NCI-H146 treated with DMSO at 0.1 percent for 48 hours (cell line): ENCODE measurements at regions not wholly inside any gene's neighbourhood (a gene's known extent, or its start where the extent isn't known, plus 50 kb on each side); places are given as distances from the start of the nearest gene placed in this dataset.

Experiments
- DNase-seq: peaks from one replicate; lab custom pipeline; 2025; ENCODE audit not compliant: unreplicated experiment; lab: John Stamatoyannopoulos, UW

DNA sequence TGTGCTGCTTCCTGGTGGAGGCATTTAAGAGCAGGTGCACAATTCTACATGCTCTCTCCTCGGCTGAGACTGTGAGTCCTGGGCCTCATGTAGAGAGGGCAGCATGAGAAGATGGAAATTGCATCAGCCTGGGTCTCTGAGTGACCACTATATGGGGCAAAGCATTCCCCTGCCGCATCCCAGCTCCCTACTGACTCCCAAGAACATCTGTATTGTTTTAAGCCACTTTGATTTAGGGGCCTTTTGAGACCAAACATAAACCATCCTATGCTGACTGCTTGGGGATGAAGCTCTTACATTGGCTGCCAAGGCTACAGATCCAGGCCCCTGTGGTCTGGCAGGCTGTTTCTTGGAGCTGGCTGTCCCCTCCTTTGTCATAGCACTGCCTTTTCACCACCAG, 101.3 kb upstream of the TBX20 start:
- DNase-seq: peak; percentile 22

DNA sequence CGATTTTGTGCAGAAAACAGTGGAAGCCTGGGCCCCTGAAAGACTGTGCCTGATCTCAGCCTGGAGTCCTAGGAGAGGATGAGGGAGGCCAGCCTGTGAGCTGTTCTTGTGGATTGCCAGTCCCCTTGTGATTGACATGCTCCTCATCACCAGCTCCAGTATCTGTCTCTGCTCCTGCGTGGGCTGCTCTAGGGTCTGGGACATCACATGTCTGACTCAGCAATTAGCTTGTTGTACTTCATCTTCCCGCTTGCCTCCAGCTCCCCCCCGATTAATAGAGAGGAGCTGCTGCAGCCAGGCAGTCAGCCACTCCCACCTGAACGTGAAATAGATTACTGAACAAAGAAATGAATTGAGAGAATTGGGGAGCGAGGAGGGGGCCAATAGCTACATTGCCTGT, 99.6 kb upstream of the TBX20 start:
- DNase-seq: no peak

DNA sequence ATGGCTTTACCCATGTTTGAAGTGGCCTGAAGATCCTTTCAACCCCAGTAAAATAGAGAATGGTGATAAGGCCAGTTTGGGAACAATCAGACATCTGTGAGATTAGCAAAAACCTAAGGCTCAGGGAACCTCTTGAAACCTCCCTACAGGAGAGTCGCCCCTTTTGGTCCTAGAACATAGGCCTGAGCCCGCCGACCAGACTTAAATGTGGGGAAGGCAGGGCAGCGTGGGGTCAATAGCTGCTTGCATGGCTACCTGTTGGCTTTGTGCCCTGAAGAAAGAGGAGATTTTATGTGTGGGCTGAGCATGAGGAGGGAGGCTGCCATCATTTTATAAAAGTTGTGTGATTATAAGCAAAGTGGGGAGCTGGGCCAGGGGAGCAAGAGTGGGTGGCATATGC, 97.6 kb upstream of the TBX20 start:
- DNase-seq: no peak

- no peak for DNase-seq
These were observed 94.9 kb upstream of the TBX20 start for GRCh38 chr7:35348611-35349400.

GRCh38 chr7:35342786-35343185, 88.9 kb upstream of the TBX20 start:
- DNase-seq: no peak

GRCh38 chr7:35339811-35340210, 85.9 kb upstream of the TBX20 start:
- DNase-seq: no peak

GRCh38 chr7:35336444-35336843, 82.5 kb upstream of the TBX20 start:
- DNase-seq: no peak

- no peak for DNase-seq
These were observed 80.6 kb upstream of the TBX20 start for GRCh38 chr7:35334506-35334905.

GRCh38 chr7:35333265-35333664, 79.4 kb upstream of the TBX20 start:
- no peak for DNase-seq

DNA sequence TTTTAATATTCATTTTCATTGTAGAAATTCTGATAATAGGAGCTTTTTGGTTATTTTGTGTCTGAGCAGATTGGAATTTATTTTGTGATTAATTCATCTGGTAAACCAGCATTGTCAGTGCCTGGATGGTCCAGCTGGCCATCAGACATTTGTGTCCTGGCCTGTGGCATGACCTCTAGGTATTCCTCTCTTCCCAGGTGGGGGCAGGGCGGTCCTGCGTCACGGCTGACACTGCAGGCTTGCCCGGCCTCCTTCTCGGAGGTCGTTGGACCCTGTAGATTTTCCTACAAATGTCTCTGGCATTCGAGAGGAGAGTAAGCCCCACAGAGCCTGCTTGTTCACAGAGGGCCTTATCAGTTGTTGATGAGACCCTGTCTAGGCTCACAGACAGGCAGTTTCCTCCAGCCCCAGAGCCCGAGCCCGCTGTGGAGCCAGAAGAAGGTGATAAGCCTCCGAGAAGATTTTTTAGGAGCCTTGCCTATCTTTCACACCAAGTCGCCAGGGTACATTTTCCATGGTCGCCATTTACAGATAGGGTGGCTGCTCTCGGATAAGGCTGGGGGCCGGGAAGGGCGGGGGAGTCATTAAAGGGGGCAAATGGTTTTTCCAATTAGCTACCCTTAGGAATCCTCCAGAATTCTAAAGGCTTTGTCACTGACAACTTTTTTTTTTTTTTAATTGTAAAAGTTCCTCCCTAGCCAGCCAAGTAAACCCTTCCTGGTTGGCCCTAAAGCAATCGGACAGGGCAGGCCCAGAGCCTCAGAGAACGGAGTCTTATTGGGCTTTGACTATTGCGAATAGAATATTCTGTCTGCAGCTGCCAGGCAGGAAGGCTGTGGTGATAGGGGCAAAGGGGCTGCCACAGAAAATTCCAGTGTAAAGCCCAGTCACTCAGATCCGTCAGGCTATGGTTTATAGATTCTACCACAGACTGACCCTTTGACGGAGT, 78.1 kb upstream of the TBX20 start:
- DNase-seq: no peak

DNA sequence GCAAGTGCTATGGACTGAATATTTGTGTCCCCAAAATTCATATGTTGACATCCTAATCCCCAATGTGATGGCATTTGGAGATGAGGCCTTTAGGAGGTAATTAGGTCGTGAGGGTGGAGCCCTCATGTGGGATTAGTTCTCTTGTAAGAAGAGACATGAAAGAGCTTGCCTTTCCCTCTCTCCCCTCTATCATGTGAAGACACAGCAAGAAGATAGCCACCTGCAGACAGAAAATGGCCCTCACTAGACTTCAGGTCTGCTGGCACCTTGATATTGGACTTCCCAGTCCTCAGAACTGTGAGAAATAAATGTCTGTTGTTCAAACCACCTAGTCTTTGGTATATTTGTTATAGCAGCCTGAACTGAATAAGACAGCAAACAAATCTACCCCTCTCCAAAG, 75.1 kb upstream of the TBX20 start:
- no peak for DNase-seq

DNA sequence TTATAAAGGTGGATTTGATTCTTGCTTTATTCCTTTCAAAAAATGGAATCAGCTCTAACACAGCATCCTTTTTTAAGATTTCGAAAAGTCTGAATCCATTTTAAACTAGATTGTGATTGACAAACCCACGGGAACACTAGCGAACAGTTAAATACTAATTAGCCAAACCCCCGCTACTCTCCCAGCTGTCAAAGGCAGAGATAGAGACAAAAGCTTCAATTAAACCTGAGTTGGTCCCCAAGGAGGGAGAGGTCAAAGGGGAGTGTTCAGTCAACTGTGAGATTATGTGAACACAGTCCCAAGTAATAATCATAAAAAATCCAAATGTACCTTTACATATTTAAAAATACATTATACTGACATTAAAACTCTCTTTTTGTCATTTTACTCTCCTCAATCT, 65.7 kb upstream of the TBX20 start:
- DNase-seq: peak; percentile 27

- no peak for DNase-seq
These were observed 62.6 kb upstream of the TBX20 start for GRCh38 chr7:35316549-35316948.

- no peak for DNase-seq
These were observed 61.6 kb upstream of the TBX20 start for GRCh38 chr7:35315517-35315916.

- no peak for DNase-seq
These were observed 60.5 kb upstream of the TBX20 start for GRCh38 chr7:35314354-35314753.

DNA sequence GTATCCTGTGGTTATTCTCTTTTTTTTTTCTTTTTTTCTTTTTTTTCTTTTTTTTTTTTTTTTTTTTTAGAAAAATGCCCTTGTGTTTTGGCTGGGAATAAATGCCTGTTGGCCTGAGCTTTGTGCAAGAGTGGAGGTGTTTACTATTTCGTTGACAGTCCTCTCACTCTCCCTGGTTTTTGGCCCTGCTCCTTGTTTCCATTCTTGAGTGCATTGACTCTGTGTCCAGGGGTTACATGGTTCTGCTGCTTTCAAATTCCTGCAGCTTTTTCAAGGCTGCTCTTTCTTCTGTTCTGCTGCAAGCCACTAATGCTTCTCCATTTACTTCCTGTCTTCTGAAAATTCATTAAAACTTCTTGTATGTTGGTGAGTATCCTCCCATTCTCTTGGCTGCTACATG, 59.7 kb upstream of the TBX20 start:
- DNase-seq: no peak
